ENCODE measurements at regions not wholly inside any gene's neighbourhood (a gene's known extent, or its start where the extent isn't known, plus 50 kb on each side); places are given as distances from the start of the nearest gene placed in this dataset.

DNA sequence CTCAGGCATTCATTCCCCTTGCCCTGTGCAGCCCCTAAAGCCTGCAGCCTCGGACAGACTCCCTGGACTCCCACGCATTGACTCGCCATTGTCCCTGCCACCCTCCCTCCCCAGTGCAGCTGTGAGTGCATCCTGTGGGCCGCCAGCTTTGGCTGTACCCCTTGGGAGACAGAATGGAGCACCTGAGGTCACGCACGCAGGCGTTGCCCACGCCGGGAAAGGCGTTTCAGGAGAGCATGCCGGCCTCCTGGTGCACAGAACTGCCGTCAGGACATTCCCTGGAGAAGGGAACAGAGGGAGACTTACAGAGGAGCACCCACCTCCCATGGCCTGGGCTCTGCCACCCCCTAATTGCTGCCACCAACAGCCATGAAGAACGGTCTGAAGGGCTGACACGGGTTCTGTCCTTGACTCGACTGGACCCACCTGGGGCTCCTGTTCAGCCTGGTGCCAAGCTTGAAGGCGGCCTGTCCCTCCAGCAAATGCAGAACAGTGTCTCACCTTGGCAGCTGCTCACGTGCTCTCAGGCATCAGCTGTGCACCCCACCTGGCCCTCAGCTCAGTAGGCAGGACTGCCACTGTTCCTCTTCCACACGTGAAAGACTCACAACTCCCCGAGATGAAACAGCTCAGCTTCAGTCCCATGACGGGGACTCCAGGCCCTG is 503.8 kb downstream of the BRD1 start:
- intact Hi-C loops (cut with micrococcal nuclease): no loop called here
- H3K4me2 ChIP-seq (ENCODE audit: low read depth, low read length): no peak overlapping the region
- H2BK15ac ChIP-seq (ENCODE audit: low read depth, low read length): no peak overlapping the region
- ATAC-seq (ENCODE audit: low read depth) (no peak), DNase-seq (no peak)
- no TSS peak for BruUV-seq (replicated peaks)
- no peaks in the 10 kb centered on the region for H3K79me1 ChIP-seq (ENCODE audit: low read depth in 1 of 2, low read length in 2 of 2)
- no peak overlapping the region for H3K18ac ChIP-seq (ENCODE audit: low read depth, low read length)
- H3K4ac ChIP-seq (ENCODE audit: low read depth, low read length): no peak overlapping the region
- no peaks in the 10 kb centered on the region for H3K9me1 ChIP-seq (ENCODE audit: insufficient read depth, low read length)
- H3K56ac ChIP-seq (ENCODE audit: extremely low read depth, insufficient read depth, low read length): no peak overlapping the region
- ChIA-PET CTCF (no interaction called here), POLR2A (ENCODE audit: unreplicated experiment) (no interaction called here)
- no peak overlapping the region for H2BK20ac ChIP-seq (ENCODE audit: low read depth, low read length)
- no peak overlapping the region for H4K8ac ChIP-seq (ENCODE audit: low read depth in 2 of 2, low read length in 2 of 2)
- WGBS, 2 experiments (ENCODE audit: extremely low coverage in 2 of 2, insufficient read length in 1 of 2): 61% methylated on average over 14 of the region's 20 CpGs; no CpG with 5 or more reads in 1 of the 2 experiments
- in situ Hi-C loops (cut with MboI; ENCODE audit: low sequenced_read_pairs): no loop called here
- H2AK9ac ChIP-seq (replicated peaks; ENCODE audit: low read depth, low read length, poor library complexity): no peak overlapping the region
- H2BK120ac ChIP-seq (ENCODE audit: low read depth, low read length): no peak overlapping the region
- TF ChIP-seq NFE2L2 (IDR thresholded peaks at IDR 0.05; ENCODE audit: low read depth, low read length) (no peak), MXI1 (IDR thresholded peaks at IDR 0.05; ENCODE audit: borderline replicate concordance, low read depth, low read length) (no peak), RCOR1 (IDR thresholded peaks at IDR 0.05; ENCODE audit: insufficient replicate concordance, low read length) (no peak), BHLHE40 (IDR thresholded peaks at IDR 0.05; ENCODE audit: low read depth, low read length) (no peak), CEBPB (IDR thresholded peaks at IDR 0.05; ENCODE audit: low read depth, low read length) (no peak), RAD21 (IDR thresholded peaks at IDR 0.05; ENCODE audit: low read length) (no peak), CHD1 (IDR thresholded peaks at IDR 0.05; ENCODE audit: low read depth, low read length) (no peak), MAZ (IDR thresholded peaks at IDR 0.05; ENCODE audit: borderline replicate concordance, low read depth, low read length) (no peak), FOS (IDR thresholded peaks at IDR 0.05; ENCODE audit: low read depth, low read length) (no peak), SMC3 (IDR thresholded peaks at IDR 0.05; ENCODE audit: low read depth, low read length) (no peak), RFX5 (IDR thresholded peaks at IDR 0.05; ENCODE audit: low read depth, low read length) (no peak), CTCF (conservative IDR thresholded peaks at IDR 0.05; ENCODE audit: low read depth, low read length) (no peak), POLR2A (IDR thresholded peaks at IDR 0.05; ENCODE audit: low read depth, low read length) (no peak), MAFK (IDR thresholded peaks at IDR 0.05; ENCODE audit: low read depth, low read length) (no peak)
- TF ChIP-seq, protein P1, sequence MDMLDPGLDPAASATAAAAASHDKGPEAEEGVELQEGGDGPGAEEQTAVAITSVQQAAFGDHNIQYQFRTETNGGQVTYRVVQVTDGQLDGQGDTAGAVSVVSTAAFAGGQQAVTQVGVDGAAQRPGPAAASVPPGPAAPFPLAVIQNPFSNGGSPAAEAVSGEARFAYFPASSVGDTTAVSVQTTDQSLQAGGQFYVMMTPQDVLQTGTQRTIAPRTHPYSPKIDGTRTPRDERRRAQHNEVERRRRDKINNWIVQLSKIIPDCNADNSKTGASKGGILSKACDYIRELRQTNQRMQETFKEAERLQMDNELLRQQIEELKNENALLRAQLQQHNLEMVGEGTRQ (IDR thresholded peaks at IDR 0.05; ENCODE audit: low read depth, low read length): no peak
- TF ChIP-seq, protein P2, sequence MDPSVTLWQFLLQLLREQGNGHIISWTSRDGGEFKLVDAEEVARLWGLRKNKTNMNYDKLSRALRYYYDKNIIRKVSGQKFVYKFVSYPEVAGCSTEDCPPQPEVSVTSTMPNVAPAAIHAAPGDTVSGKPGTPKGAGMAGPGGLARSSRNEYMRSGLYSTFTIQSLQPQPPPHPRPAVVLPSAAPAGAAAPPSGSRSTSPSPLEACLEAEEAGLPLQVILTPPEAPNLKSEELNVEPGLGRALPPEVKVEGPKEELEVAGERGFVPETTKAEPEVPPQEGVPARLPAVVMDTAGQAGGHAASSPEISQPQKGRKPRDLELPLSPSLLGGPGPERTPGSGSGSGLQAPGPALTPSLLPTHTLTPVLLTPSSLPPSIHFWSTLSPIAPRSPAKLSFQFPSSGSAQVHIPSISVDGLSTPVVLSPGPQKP (IDR thresholded peaks at IDR 0.05; ENCODE audit: borderline replicate concordance, low read depth, low read length): no peak
- H3K27me3 ChIP-seq (ENCODE audit: control insufficient read depth, insufficient read depth, low read length): no peaks in the 10 kb centered on the region
- peaks cover 61% of the 10 kb centered on the region for H3K9me3 ChIP-seq (ENCODE audit: control insufficient read depth, insufficient read depth, low read length)
- no peak overlapping the region for H2BK5ac ChIP-seq (ENCODE audit: low read depth, low read length, poor library complexity, severe bottlenecking)
- H2AFZ ChIP-seq (replicated peaks; ENCODE audit: low read length, poor library complexity): no peak overlapping the region
- dilution Hi-C loops (cut with HindIII; ENCODE audit: low sequenced_read_pairs, unreplicated experiment): no loop called here
- H2AK5ac ChIP-seq (ENCODE audit: low read depth, low read length): no peak overlapping the region
- no peaks in the 10 kb centered on the region for H3K4me1 ChIP-seq (ENCODE audit: control insufficient read depth, insufficient read depth, low read length)
- H3K4me3 ChIP-seq (ENCODE audit: insufficient read depth, low read depth, low read length): no peak overlapping the region
- H3K27ac ChIP-seq (ENCODE audit: insufficient read depth, low read length): no peak overlapping the region
- H4K91ac ChIP-seq (ENCODE audit: insufficient read depth, low read depth, low read length): no peak overlapping the region
- no peak overlapping the region for H3K23ac ChIP-seq (ENCODE audit: low read depth, low read length)
- no peak overlapping the region for H3K14ac ChIP-seq (replicated peaks; ENCODE audit: low read depth, low read length)
- no peak overlapping the region for H4K5ac ChIP-seq (ENCODE audit: low read depth, low read length)
- H4K20me1 ChIP-seq (ENCODE audit: insufficient read depth, low read length): no peaks in the 10 kb centered on the region
- no peaks in the 10 kb centered on the region for H3K36me3 ChIP-seq (ENCODE audit: control insufficient read depth, insufficient read depth, low read length)
- no peak overlapping the region for H3K9ac ChIP-seq (ENCODE audit: low read depth, low read length)

Data from IMR-90 (cell line).